GM12892 (cell line): ENCODE measurements at regions not wholly inside any gene's neighbourhood (a gene's known extent, or its start where the extent isn't known, plus 50 kb on each side); places are given as distances from the start of the nearest gene placed in this dataset.

Source experiments
- POLR2A ChIP-seq: IDR thresholded peaks from 2 replicates; pipeline ENCODE4 v1.6.1; 2011; ENCODE audit warnings: low read depth, low read length, control low read depth
- POLR2AphosphoS5 ChIP-seq: IDR thresholded peaks from 2 replicates; pipeline ENCODE4 v1.6.1; 2011; ENCODE audit warnings: low read depth, low read length, control low read depth

DNA sequence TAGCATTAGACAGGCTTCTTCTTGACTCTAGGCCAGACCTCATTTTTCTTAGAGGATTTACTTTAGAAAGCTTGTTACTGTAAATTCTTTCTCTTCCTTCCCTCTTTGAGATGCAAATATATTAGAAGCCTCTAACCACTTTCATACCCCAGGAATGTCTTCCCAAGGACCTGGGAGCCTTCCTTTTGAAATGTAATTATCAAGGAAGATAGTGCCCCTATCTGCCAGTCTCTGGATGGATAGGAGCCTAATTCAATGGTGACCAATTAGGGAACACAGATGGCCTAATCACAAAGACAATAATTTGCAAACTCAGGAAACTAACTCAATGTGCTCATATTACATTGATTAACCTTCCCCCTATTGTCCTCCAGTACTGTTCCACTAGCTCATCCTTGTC, 145.6 kb upstream of the DCAF8L1 start:
- TF ChIP-seq POLR2A = no peak
- TF ChIP-seq POLR2AphosphoS5 = no peak
